IMR-90 (cell line): ENCODE measurements at regions not wholly inside any gene's neighbourhood (a gene's known extent, or its start where the extent isn't known, plus 50 kb on each side); places are given as distances from the start of the nearest gene placed in this dataset.
A peak's percentile ranks its signal among the peaks of the same experiment; 100 is the strongest.

Experiments used
- ATAC-seq: fragments of 200-7000 bp; cut with Tn5 transposase; 2 replicates; pipeline ENCODE4 v1.9.1; 2020; ENCODE audit warnings: low read depth, mild to moderate bottlenecking, moderate library complexity
- BruUV-seq: library from RNA; stranded (reverse); fragments of 400-500 nt; replicated peaks from 2 replicates; lab custom pipeline; 2021; lab: Mats Ljungman, UMichigan
- CTCF ChIA-PET: fragments of 300-600 bp; formaldehyde crosslinking; extraction: SDS; loops from one replicate; lab custom pipeline; 2021; ENCODE audit warnings: antibody characterized with exemption; lab: Yijun Ruan, JAX
- POLR2A ChIA-PET: fragments of 300-600 bp; sonication (Branson Sonifier 250); formaldehyde crosslinking; loops from one replicate; lab custom pipeline; 2022; ENCODE audit warnings: antibody characterized with exemption; ENCODE audit not compliant: unreplicated experiment; lab: Charles Lee
- DNase-seq: peaks from one replicate; pipeline ENCODE4 v3.0.0; 2013
- H2AFZ ChIP-seq: replicated peaks from 2 replicates; pipeline ENCODE3; 2013; ENCODE audit warnings: low read length, mild to moderate bottlenecking; ENCODE audit not compliant: poor library complexity
- H2AK5ac ChIP-seq: 2 replicates; pipeline ENCODE4 v1.6.1; 2013; ENCODE audit warnings: low read depth, low read length, inconsistent platforms
- H2AK9ac ChIP-seq: replicated peaks from 2 replicates; pipeline ENCODE3; 2013; ENCODE audit warnings: mild to moderate bottlenecking, low read depth, low read length, moderate library complexity; ENCODE audit not compliant: poor library complexity
- H2BK120ac ChIP-seq: 2 replicates; pipeline ENCODE4 v1.6.1; 2013; ENCODE audit warnings: low read depth, low read length, inconsistent platforms
- H2BK15ac ChIP-seq: 3 replicates; pipeline ENCODE4 v1.6.1; 2013; ENCODE audit warnings: low read depth, low read length, inconsistent platforms
- H2BK20ac ChIP-seq: 2 replicates; pipeline ENCODE4 v1.6.1; 2013; ENCODE audit warnings: low read depth, mild to moderate bottlenecking, inconsistent platforms, low read length, moderate library complexity
- H2BK5ac ChIP-seq: 2 replicates; pipeline ENCODE4 v1.6.1; 2013; ENCODE audit warnings: mild to moderate bottlenecking, low read depth, low read length, inconsistent platforms; ENCODE audit not compliant: poor library complexity, severe bottlenecking
- H3K14ac ChIP-seq: replicated peaks from 2 replicates; pipeline ENCODE4 v1.6.1; 2013; ENCODE audit warnings: low read depth, low read length, inconsistent platforms
- H3K18ac ChIP-seq: 2 replicates; pipeline ENCODE4 v1.6.1; 2013; ENCODE audit warnings: low read depth, low read length, control low read depth
- H3K23ac ChIP-seq: 2 replicates; pipeline ENCODE4 v1.6.1; 2013; ENCODE audit warnings: low read depth, low read length, inconsistent platforms
- H3K27ac ChIP-seq: 2 replicates; pipeline ENCODE4 v1.5.1; 2013; ENCODE audit warnings: mild to moderate bottlenecking, control low read depth, low read length; ENCODE audit not compliant: insufficient read depth
- H3K27me3 ChIP-seq: 2 replicates; pipeline ENCODE4 v1.6.1; 2013; ENCODE audit warnings: low read length; ENCODE audit not compliant: control insufficient read depth, insufficient read depth
- H3K36me3 ChIP-seq: 2 replicates; pipeline ENCODE4 v1.6.1; 2013; ENCODE audit warnings: low read length, mixed read lengths; ENCODE audit not compliant: control insufficient read depth, insufficient read depth
- H3K4ac ChIP-seq: 2 replicates; pipeline ENCODE4 v1.6.1; 2013; ENCODE audit warnings: low read depth, low read length, inconsistent platforms
- H3K4me1 ChIP-seq: 2 replicates; pipeline ENCODE4 v1.6.1; 2013; ENCODE audit warnings: low read length, mixed read lengths; ENCODE audit not compliant: control insufficient read depth, insufficient read depth
- H3K4me2 ChIP-seq: 2 replicates; pipeline ENCODE4 v1.6.1; 2013; ENCODE audit warnings: low read depth, mild to moderate bottlenecking, control low read depth, low read length, moderate library complexity
- H3K4me3 ChIP-seq: 2 replicates; pipeline ENCODE4 v1.5.1; 2013; ENCODE audit warnings: low read depth, mild to moderate bottlenecking, control low read depth, low read length, moderate library complexity; ENCODE audit not compliant: insufficient read depth
- H3K56ac ChIP-seq: 2 replicates; pipeline ENCODE4 v1.6.1; 2013; ENCODE audit warnings: low read length, inconsistent platforms; ENCODE audit not compliant: insufficient read depth; ENCODE audit errors: extremely low read depth
- H3K79me1 ChIP-seq, 2 experiments: 2 replicates each; pipeline ENCODE4 v1.6.1; 2013; ENCODE audit warnings: low read length in 2 of 2, inconsistent platforms in 1 of 2, low read depth in 1 of 2
- H3K9ac ChIP-seq: 2 replicates; pipeline ENCODE4 v1.6.1; 2013; ENCODE audit warnings: low read depth, low read length, control low read depth
- H3K9me1 ChIP-seq: 2 replicates; pipeline ENCODE4 v1.6.1; 2013; ENCODE audit warnings: low read length, inconsistent platforms; ENCODE audit not compliant: insufficient read depth
- H3K9me3 ChIP-seq: 2 replicates; pipeline ENCODE4 v1.6.1; 2013; ENCODE audit warnings: low read length; ENCODE audit not compliant: control insufficient read depth, insufficient read depth
- H4K20me1 ChIP-seq: 2 replicates; pipeline ENCODE4 v1.6.1; 2013; ENCODE audit warnings: low read length, inconsistent platforms; ENCODE audit not compliant: insufficient read depth
- H4K5ac ChIP-seq: 2 replicates; pipeline ENCODE4 v1.6.1; 2013; ENCODE audit warnings: mild to moderate bottlenecking, low read depth, low read length, control low read depth
- H4K8ac ChIP-seq, 2 experiments: 2 replicates each; pipeline ENCODE4 v1.6.1; 2013; ENCODE audit warnings: low read depth in 2 of 2, low read length in 2 of 2, control low read depth in 1 of 2, inconsistent platforms in 1 of 2
- H4K91ac ChIP-seq: 2 replicates; pipeline ENCODE4 v1.6.1; 2013; ENCODE audit warnings: low read depth, low read length, inconsistent platforms; ENCODE audit not compliant: insufficient read depth
- CEBPB ChIP-seq: IDR thresholded peaks from 2 replicates; pipeline ENCODE4 v1.6.1; 2012; ENCODE audit warnings: low read depth, low read length, improper control_type of control experiment
- POLR2A ChIP-seq: IDR thresholded peaks from 2 replicates; pipeline ENCODE4 v1.6.1; 2012; ENCODE audit warnings: mild to moderate bottlenecking, low read depth, low read length
- WGBS, 2 experiments: methylation state at CpG; one replicate each; pipeline versions ENCODE4 v1.1.5 to v1.1.7; 2013; ENCODE audit warnings: missing lambda C conversion rate in 2 of 2; ENCODE audit not compliant: insufficient read length in 1 of 2; ENCODE audit errors: extremely low coverage in 2 of 2; 5-methylcytosine and 5-hydroxymethylcytosine counted together
- dilution Hi-C: fragments of 300-500 bp; cut with HindIII; formaldehyde crosslinking; loops from one replicate; pipeline ENCODE4 v1.14.3; 2018; ENCODE audit warnings: low sequenced_read_pairs; ENCODE audit not compliant: unreplicated experiment
- in situ Hi-C: fragments of 300-500 bp; cut with MboI; formaldehyde crosslinking; loops from 3 replicates; pipeline ENCODE4 v1.14.3; 2019; ENCODE audit warnings: low sequenced_read_pairs, inconsistent platforms, mixed read lengths
- intact Hi-C: fragments of 100-400 bp; cut with micrococcal nuclease; formaldehyde crosslinking; loops from 2 replicates; pipeline ENCODE4 v1.10.0; 2022

DNA sequence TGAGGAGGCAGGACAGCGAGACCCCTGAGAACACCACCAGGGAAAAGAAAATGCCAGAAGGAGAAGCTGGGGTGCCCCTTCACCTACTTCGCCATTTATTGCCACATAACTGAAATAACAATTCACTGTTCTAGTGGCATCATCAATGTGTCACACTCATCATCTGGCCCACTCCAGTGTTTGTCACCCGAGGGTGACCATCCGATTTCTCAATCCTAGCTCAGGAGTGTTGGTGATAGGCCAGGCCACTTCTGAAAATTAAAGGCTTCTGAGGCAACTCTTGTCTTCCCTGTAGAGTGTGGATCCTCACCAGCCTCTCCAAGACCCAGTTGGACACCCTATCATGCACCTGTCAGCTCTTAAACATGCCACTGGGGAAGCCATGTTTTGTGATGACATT is 62.9 kb upstream of the BZW1 start:
- peak overlapping the region; percentile 41 to 80 for H4K8ac ChIP-seq
- no peak overlapping the region for H3K4me3 ChIP-seq
- H3K23ac ChIP-seq = peak overlapping the region; percentile 59
- H2BK5ac ChIP-seq = peak overlapping the region; percentile 84
- H3K9me3 ChIP-seq = no peaks in the 10 kb centered on the region
- peak overlapping the region; percentile 93 for H2AK5ac ChIP-seq
- ChIA-PET POLR2A (no interaction called here), CTCF (interaction anchor here (1.0 to 1.4 kb wide), 3 partner anchors 13 to 46 kb away, joined by 3 read pairs; no protein-coding TSS in a partner anchor)
- no peak for ATAC-seq
- in situ Hi-C loops = loop anchor here (5.0 kb wide), 1 partner anchor 64 kb away; the partner anchor contains the start of gene BZW1
- H3K18ac ChIP-seq = peak overlapping the region; percentile 33
- H3K9ac ChIP-seq = 0 out of 2 replicates have a peak overlapping the region, but pooled peaks have one; percentile 14
- no peaks in the 10 kb centered on the region for H4K20me1 ChIP-seq
- H2AFZ ChIP-seq = peak overlapping the region; percentile 60
- peak overlapping the region; percentile 71; the same call in 2 of the 3 replicates for H2BK15ac ChIP-seq
- H2BK20ac ChIP-seq = peak overlapping the region; percentile 60
- DNase-seq = no peak
- no peaks in the 10 kb centered on the region; a peak in 1 of 4 replicates for H3K79me1 ChIP-seq
- WGBS, 2 experiments = 92% methylated on average over 2 of the region's 4 CpGs; no CpG with 5 or more reads in 1 of the 2 experiments
- peak overlapping the region; percentile 92 for H2BK120ac ChIP-seq
- H3K14ac ChIP-seq = peak overlapping the region; percentile 49
- intact Hi-C loops = loop anchor here (2.0 to 5.0 kb wide), 2 partner anchors 38 to 114 kb away; partner anchors contain the start of gene CLK1
- H3K4me1 ChIP-seq = peaks cover 23% of the 10 kb centered on the region
- no peaks in the 10 kb centered on the region for H3K36me3 ChIP-seq
- no peak for TF ChIP-seq POLR2A
- peak; percentile 73; the same call in 1 of the 2 replicates for TF ChIP-seq CEBPB
- peak overlapping the region; percentile 79 for H2AK9ac ChIP-seq
- no peak overlapping the region for H3K4me2 ChIP-seq
- no peak overlapping the region for H3K56ac ChIP-seq
- peaks cover 17% of the 10 kb centered on the region for H3K9me1 ChIP-seq
- BruUV-seq = no TSS peak
- peak overlapping the region; percentile 21 for H4K5ac ChIP-seq
- H3K27ac ChIP-seq = peak overlapping the region; percentile 84
- H3K4ac ChIP-seq = peak overlapping the region; percentile 93
- peak overlapping the region; percentile 71 for H4K91ac ChIP-seq
- no peaks in the 10 kb centered on the region for H3K27me3 ChIP-seq
- dilution Hi-C loops = no loop called here
